ENCODE measurements at regions not wholly inside any gene's neighbourhood (a gene's known extent, or its start where the extent isn't known, plus 50 kb on each side); places are given as distances from the start of the nearest gene placed in this dataset.
"Not testable (repeated sequence)": the region's sequence is repeated elsewhere in the genome, so short reads cannot be mapped to it uniquely, and the experiment has no call there.

- Histone ChIP-seq H3K4me3 (ENCODE audit: low read depth, low read length) (no peak overlapping the region), H3K4me1 (ENCODE audit: insufficient read depth) (no peaks in the 10 kb centered on the region), H3K36me3 (ENCODE audit: insufficient read depth) (no peaks in the 10 kb centered on the region), H3K27ac (ENCODE audit: low read depth) (no peak overlapping the region)
- 71% methylated on average over 4 of the region's 4 CpGs for WGBS
- DNase-seq (ENCODE audit: extremely low spot score), result no peak
Measured at GRCh38 chr7:136495081-136495480, 373.4 kb upstream of the CHRM2 start.

GRCh38 chr7:136492366-136492765 is 376.1 kb upstream of the CHRM2 start:
- no peaks in the 10 kb centered on the region for H3K36me3 ChIP-seq (ENCODE audit: insufficient read depth)
- no peak for DNase-seq (ENCODE audit: extremely low spot score)
- no peak overlapping the region for H3K4me3 ChIP-seq (ENCODE audit: low read depth, low read length)
- H3K4me1 ChIP-seq (ENCODE audit: insufficient read depth), result no peaks in the 10 kb centered on the region
- 86% methylated on average over 4 of the region's 4 CpGs for WGBS
- H3K27ac ChIP-seq (ENCODE audit: low read depth), result no peak overlapping the region

- no peaks in the 10 kb centered on the region for H3K36me3 ChIP-seq (ENCODE audit: insufficient read depth)
- no peak overlapping the region for H3K4me3 ChIP-seq (ENCODE audit: low read depth, low read length)
Measured at GRCh38 chr7:136489808-136490207, 378.6 kb upstream of the CHRM2 start.

GRCh38 chr7:136480901-136481300 is 387.6 kb upstream of the CHRM2 start:
- WGBS, result 41% methylated on average over 4 of the region's 4 CpGs
- DNase-seq (ENCODE audit: extremely low spot score), result no peak
- Histone ChIP-seq H3K27ac (ENCODE audit: low read depth) (no peak overlapping the region), H3K36me3 (ENCODE audit: insufficient read depth) (no peaks in the 10 kb centered on the region), H3K4me3 (ENCODE audit: low read depth, low read length) (no peak overlapping the region), H3K4me1 (ENCODE audit: insufficient read depth) (no peaks in the 10 kb centered on the region)

More at GRCh38 chr7:136489808-136490207, 378.6 kb upstream of the CHRM2 start:
- H3K4me1 ChIP-seq (ENCODE audit: insufficient read depth), result no peaks in the 10 kb centered on the region
- H3K27ac ChIP-seq (ENCODE audit: low read depth), result no peak overlapping the region
- no peak for DNase-seq (ENCODE audit: extremely low spot score)

GRCh38 chr7:136479922-136480321 is 388.5 kb upstream of the CHRM2 start:
- Histone ChIP-seq H3K36me3 (ENCODE audit: insufficient read depth) (no peaks in the 10 kb centered on the region), H3K4me3 (ENCODE audit: low read depth, low read length) (no peak overlapping the region), H3K27ac (ENCODE audit: low read depth) (no peak overlapping the region), H3K4me1 (ENCODE audit: insufficient read depth) (no peaks in the 10 kb centered on the region)
- 47% methylated on average over 2 of the region's 2 CpGs for WGBS
- DNase-seq (ENCODE audit: extremely low spot score), result no peak

GRCh38 chr7:136470179-136470578 is 398.3 kb upstream of the CHRM2 start:
- Histone ChIP-seq H3K4me1 (ENCODE audit: insufficient read depth) (no peaks in the 10 kb centered on the region), H3K4me3 (ENCODE audit: low read depth, low read length) (no peak overlapping the region), H3K36me3 (ENCODE audit: insufficient read depth) (no peaks in the 10 kb centered on the region), H3K27ac (ENCODE audit: low read depth) (no peak overlapping the region)
- 94% methylated on average over 1 of the region's 1 CpG for WGBS
- DNase-seq (ENCODE audit: extremely low spot score), result no peak

- Histone ChIP-seq H3K4me1 (ENCODE audit: insufficient read depth) (no peaks in the 10 kb centered on the region), H3K36me3 (ENCODE audit: insufficient read depth) (no peaks in the 10 kb centered on the region), H3K27ac (ENCODE audit: low read depth) (no peak overlapping the region), H3K4me3 (ENCODE audit: low read depth, low read length) (no peak overlapping the region)
- no peak for DNase-seq (ENCODE audit: extremely low spot score)
- 87% methylated on average over 3 of the region's 3 CpGs for WGBS
Measured at GRCh38 chr7:136452949-136453348, 415.5 kb upstream of the CHRM2 start.

- H3K4me1 ChIP-seq (ENCODE audit: insufficient read depth), result no peaks in the 10 kb centered on the region
- DNase-seq (ENCODE audit: extremely low spot score), result no peak
Measured at GRCh38 chr7:136446751-136447150, 421.7 kb upstream of the CHRM2 start.

GRCh38 chr7:136441835-136442234 is 426.6 kb upstream of the CHRM2 start:
- Histone ChIP-seq H3K4me1 (ENCODE audit: insufficient read depth) (no peaks in the 10 kb centered on the region), H3K27ac (ENCODE audit: low read depth) (no peak overlapping the region), H3K4me3 (ENCODE audit: low read depth, low read length) (no peak overlapping the region), H3K36me3 (ENCODE audit: insufficient read depth) (no peaks in the 10 kb centered on the region)
- 85% methylated on average over 3 of the region's 3 CpGs for WGBS
- DNase-seq (ENCODE audit: extremely low spot score), result no peak

More at GRCh38 chr7:136446751-136447150, 421.7 kb upstream of the CHRM2 start:
- H3K36me3 ChIP-seq (ENCODE audit: insufficient read depth), result no peaks in the 10 kb centered on the region
- H3K4me3 ChIP-seq (ENCODE audit: low read depth, low read length), result no peak overlapping the region
- no peak overlapping the region for H3K27ac ChIP-seq (ENCODE audit: low read depth)

- H3K27ac ChIP-seq (ENCODE audit: low read depth); DNase-seq (ENCODE audit: extremely low spot score); H3K4me1 ChIP-seq (ENCODE audit: insufficient read depth); H3K4me3 ChIP-seq (ENCODE audit: low read depth, low read length); H3K36me3 ChIP-seq (ENCODE audit: insufficient read depth): not testable (repeated sequence)
- WGBS, result 93% methylated on average over 3 of the region's 3 CpGs
Measured at GRCh38 chr7:136431736-136432135, 436.7 kb upstream of the CHRM2 start.

- no peaks in the 10 kb centered on the region for H3K36me3 ChIP-seq (ENCODE audit: insufficient read depth)
Measured at GRCh38 chr7:136424058-136424457, 444.4 kb upstream of the CHRM2 start.

GRCh38 chr7:136419740-136420139 is 442.6 kb upstream of the MTPN start:
- H3K4me1 ChIP-seq (ENCODE audit: insufficient read depth); DNase-seq (ENCODE audit: extremely low spot score); H3K36me3 ChIP-seq (ENCODE audit: insufficient read depth); H3K27ac ChIP-seq (ENCODE audit: low read depth); H3K4me3 ChIP-seq (ENCODE audit: low read depth, low read length): not testable (repeated sequence)
- WGBS, result 92% methylated on average over 13 of the region's 21 CpGs

More at GRCh38 chr7:136424058-136424457, 444.4 kb upstream of the CHRM2 start:
- DNase-seq (ENCODE audit: extremely low spot score), result no peak
- no peak overlapping the region for H3K27ac ChIP-seq (ENCODE audit: low read depth)
- no peaks in the 10 kb centered on the region for H3K4me1 ChIP-seq (ENCODE audit: insufficient read depth)
- H3K4me3 ChIP-seq (ENCODE audit: low read depth, low read length), result no peak overlapping the region

- WGBS, result 92% methylated on average over 3 of the region's 3 CpGs
- no peak for DNase-seq (ENCODE audit: extremely low spot score)
Measured at GRCh38 chr7:136412952-136413351, 435.8 kb upstream of the MTPN start.

GRCh38 chr7:136405931-136406777 is 429.0 kb upstream of the MTPN start:
- WGBS, result 38% methylated on average over 17 of the region's 17 CpGs
- Histone ChIP-seq H3K4me3 (ENCODE audit: low read depth, low read length) (no peak overlapping the region), H3K27ac (ENCODE audit: low read depth) (no peak overlapping the region), H3K36me3 (ENCODE audit: insufficient read depth) (no peaks in the 10 kb centered on the region), H3K4me1 (ENCODE audit: insufficient read depth) (no peaks in the 10 kb centered on the region)
- DNase-seq (ENCODE audit: extremely low spot score), result no peak

More at GRCh38 chr7:136412952-136413351, 435.8 kb upstream of the MTPN start:
- no peaks in the 10 kb centered on the region for H3K36me3 ChIP-seq (ENCODE audit: insufficient read depth)
- H3K27ac ChIP-seq (ENCODE audit: low read depth), result no peak overlapping the region
- no peaks in the 10 kb centered on the region for H3K4me1 ChIP-seq (ENCODE audit: insufficient read depth)
- no peak overlapping the region for H3K4me3 ChIP-seq (ENCODE audit: low read depth, low read length)
